Epithelial cell of proximal tubule (primary cell): ENCODE measurements at regions not wholly inside any gene's neighbourhood (a gene's known extent, or its start where the extent isn't known, plus 50 kb on each side); places are given as distances from the start of the nearest gene placed in this dataset.

Experiments used
- DNase-seq: peaks from one replicate; pipeline ENCODE4 v3.0.0-alpha.2; 2011; ENCODE audit warnings: low read depth
- H3K4me3 ChIP-seq: 2 replicates; pipeline ENCODE4 v1.5.1; 2011; ENCODE audit warnings: low read depth, mild to moderate bottlenecking, low read length
- CTCF ChIP-seq: conservative IDR thresholded peaks from 2 replicates; pipeline ENCODE4 v1.5.1; 2012; ENCODE audit warnings: low read depth, mild to moderate bottlenecking, low read length

DNA sequence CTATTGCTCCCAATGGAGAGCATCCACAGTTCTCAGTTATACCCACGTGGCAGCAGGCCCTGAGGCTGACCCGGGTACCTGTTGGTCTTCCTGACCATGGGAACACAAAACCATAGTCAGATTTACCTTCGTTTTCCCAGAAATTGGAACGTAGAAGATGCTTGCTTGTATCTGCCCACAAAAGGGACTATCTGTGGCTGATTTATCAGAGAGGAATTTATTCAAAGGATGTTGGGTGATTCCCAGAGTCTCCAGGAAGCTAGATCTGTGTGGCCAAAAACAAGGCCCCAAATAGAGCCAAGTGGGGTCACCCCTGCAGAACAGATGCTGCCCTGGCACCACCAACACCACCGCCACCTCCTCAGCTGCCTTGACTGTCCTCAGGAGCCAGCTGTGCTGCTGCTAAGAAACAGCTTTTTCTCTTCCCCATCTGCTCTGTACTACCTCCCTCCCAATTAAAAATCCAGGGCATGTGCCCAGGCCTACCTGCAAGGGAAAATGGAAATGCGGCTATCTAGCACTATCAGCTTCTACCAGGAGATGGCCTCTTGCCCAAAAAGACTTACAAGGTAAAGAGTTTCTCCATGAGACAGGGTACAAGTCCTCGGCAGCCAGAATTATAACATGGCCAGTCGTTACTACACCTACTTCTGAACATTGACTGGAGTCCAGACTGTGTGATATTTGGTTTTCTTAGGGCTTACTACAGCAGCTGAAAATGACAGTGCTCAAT lies 128.6 kb upstream of the PLEKHG7 start:
- DNase-seq: no peak
- peak; percentile 60 for TF ChIP-seq CTCF
- no peak overlapping the region for H3K4me3 ChIP-seq

GRCh38 chr12:92573104-92573503 lies 129.7 kb upstream of the PLEKHG7 start:
- no peak overlapping the region for H3K4me3 ChIP-seq
- no peak for DNase-seq
- TF ChIP-seq CTCF: no peak

- TF ChIP-seq CTCF: no peak
- DNase-seq: no peak
- H3K4me3 ChIP-seq: no peak overlapping the region
These were observed 130.8 kb upstream of the PLEKHG7 start for GRCh38 chr12:92571844-92572543.

DNA sequence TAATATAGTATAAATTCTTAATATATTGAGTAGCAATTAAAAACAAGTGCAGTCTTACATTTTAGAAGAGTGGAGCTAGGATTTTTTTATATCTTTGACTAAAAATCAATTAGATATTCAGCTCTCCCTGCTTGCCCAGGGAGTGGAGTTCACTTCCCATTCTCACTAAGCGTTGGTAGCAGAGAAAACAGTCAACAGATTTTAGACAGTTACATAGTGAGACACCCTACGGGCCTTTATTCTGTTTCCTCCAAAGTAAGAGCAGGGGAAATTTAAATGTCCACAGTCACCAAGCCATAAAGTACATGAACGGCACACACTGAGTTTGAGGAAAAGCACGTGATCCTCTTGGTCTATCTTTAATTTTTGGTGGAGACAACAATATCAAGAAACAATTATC lies 131.6 kb upstream of the PLEKHG7 start:
- DNase-seq: no peak
- TF ChIP-seq CTCF: no peak
- no peak overlapping the region for H3K4me3 ChIP-seq

- no peak overlapping the region for H3K4me3 ChIP-seq
- peak; percentile 82 for TF ChIP-seq CTCF
- DNase-seq: no peak
These were observed 132.6 kb upstream of the PLEKHG7 start for GRCh38 chr12:92570056-92570753.

GRCh38 chr12:92568691-92569090 lies 134.1 kb upstream of the PLEKHG7 start:
- DNase-seq: no peak
- no peak overlapping the region for H3K4me3 ChIP-seq
- TF ChIP-seq CTCF: no peak
